Neural crest cell (in vitro differentiated cells): ENCODE measurements at regions not wholly inside any gene's neighbourhood (a gene's known extent, or its start where the extent isn't known, plus 50 kb on each side); places are given as distances from the start of the nearest gene placed in this dataset.
A peak's percentile ranks its signal among the peaks of the same experiment; 100 is the strongest.

Source experiments
- DNase-seq: peaks from one replicate; pipeline ENCODE4 v3.0.0; 2021; ENCODE audit warnings: low read depth, mixed read lengths, low spot score
- H3K27ac Mint-ChIP-seq: one replicate; pipeline ENCODE4 v1.8.0; 2021; ENCODE audit warnings: mild to moderate bottlenecking, mixed read lengths; ENCODE audit not compliant: unreplicated experiment
- H3K27me3 Mint-ChIP-seq: 2 replicates; pipeline ENCODE4 v1.8.0; 2021; ENCODE audit warnings: low read depth, mild to moderate bottlenecking, mixed read lengths
- H3K36me3 Mint-ChIP-seq: 2 replicates; pipeline ENCODE4 v1.8.0; 2021; ENCODE audit warnings: low read depth, mild to moderate bottlenecking, mixed read lengths
- H3K4me1 Mint-ChIP-seq: 2 replicates; pipeline ENCODE4 v1.8.0; 2021; ENCODE audit warnings: mixed read lengths
- H3K4me3 Mint-ChIP-seq: one replicate; pipeline ENCODE4 v1.8.0; 2021; ENCODE audit warnings: mild to moderate bottlenecking, mixed read lengths
- H3K9me3 Mint-ChIP-seq: 2 replicates; pipeline ENCODE4 v1.8.0; 2021; ENCODE audit warnings: mixed read lengths
- CTCF ChIP-seq: fragments of 200-600 bp; sonication (generic); conservative IDR thresholded peaks from 2 replicates; pipeline ENCODE4 v1.5.0; 2021; ENCODE audit warnings: antibody characterized with exemption, mild to moderate bottlenecking

DNA sequence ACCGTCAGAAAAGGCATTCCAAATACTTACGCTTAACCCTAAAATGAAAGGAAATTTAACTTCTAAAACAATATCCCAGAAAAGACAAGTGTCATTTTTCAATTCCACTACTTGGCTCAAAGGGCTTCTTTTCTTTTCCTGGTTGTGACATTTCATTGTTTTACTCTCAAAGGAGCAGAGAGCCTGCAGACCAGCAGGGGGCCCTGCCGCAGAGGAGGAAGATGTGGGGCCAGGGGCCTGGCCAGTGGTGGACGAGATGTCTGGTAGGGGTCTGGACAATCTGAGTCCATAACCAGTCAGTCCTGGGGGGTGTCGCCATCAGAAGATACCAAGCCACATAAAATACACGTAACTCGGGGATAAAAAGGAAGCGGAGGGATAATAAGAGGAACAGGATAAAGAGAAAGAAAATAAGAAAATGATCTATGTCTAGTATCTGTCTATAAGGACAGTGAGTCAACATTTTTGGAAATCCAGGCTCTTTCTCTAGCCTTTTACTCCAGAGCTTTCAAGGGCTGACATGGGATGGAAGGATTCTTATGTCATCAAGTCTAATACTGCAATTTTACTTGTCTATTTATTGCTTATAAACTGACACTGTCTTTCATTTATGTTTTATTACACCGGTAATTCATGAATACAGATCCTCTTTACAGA is 54.2 kb upstream of the ARHGEF3 start:
- no peak overlapping the region for H3K27ac Mint-ChIP-seq

GRCh38 chr3:56854856-56855611 is 53.3 kb upstream of the ARHGEF3 start:
- no peaks in the 10 kb centered on the region for H3K9me3 Mint-ChIP-seq
- no peak overlapping the region for H3K4me3 Mint-ChIP-seq
- no peak for TF ChIP-seq CTCF
- DNase-seq: no peak
- H3K36me3 Mint-ChIP-seq: no peaks in the 10 kb centered on the region
- H3K27ac Mint-ChIP-seq: no peak overlapping the region
- peaks cover 23% of the 10 kb centered on the region for H3K4me1 Mint-ChIP-seq
- H3K27me3 Mint-ChIP-seq: no peaks in the 10 kb centered on the region

More for the DNA sequence above, 54.2 kb upstream of the ARHGEF3 start:
- Mint-ChIP-seq H3K4me3 (no peak overlapping the region), H3K9me3 (no peaks in the 10 kb centered on the region), H3K36me3 (no peaks in the 10 kb centered on the region), H3K27me3 (no peaks in the 10 kb centered on the region), H3K4me1 (peaks cover 29% of the 10 kb centered on the region)
- peak; percentile 69 for TF ChIP-seq CTCF
- DNase-seq: peak; percentile 43

DNA sequence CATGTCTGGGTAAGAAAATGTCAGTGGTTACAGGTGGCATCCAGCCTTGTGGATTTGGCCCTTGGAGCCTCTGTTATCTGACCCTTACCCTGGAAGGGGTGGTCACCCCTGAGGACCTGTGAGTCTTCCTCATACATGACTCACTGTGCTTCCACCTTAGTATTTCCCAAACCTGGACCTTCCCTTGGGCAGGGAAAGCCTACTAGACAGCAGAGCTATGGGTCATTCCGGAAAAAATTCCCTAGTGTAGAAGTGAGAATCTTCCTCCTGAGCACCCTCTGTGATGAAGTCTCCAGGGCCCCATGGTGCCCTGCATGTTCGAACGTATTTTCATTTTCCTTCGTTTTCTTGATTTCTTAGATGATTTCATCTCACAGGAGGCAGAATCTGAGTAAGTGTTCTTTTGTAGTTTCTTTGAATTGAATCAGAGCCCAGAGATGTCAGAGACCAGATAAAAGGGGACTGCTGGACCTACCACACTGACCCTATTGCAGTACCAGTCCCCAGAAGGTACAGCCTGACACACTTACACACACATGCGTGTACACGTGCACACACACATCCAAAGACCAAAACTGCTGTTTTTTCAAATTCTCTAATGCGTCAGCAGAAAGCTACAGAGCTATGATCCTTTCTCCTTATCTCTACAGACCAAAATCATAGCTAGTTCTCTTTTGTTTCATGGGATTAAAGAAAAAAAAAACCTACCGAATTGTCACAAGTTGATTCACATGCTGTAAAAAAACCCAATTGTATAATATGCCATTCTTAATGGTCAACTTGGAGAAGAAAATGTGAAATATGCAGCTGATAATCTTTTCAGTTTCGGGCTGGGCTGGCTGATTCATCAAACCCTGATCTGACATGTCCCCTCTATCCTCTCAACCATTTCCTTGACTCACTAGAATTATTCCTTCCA is 50.5 kb upstream of the ARHGEF3 start:
- Mint-ChIP-seq H3K4me3 (no peak overlapping the region), H3K9me3 (no peaks in the 10 kb centered on the region), H3K27me3 (no peaks in the 10 kb centered on the region), H3K27ac (no peak overlapping the region), H3K4me1 (peaks cover 15% of the 10 kb centered on the region), H3K36me3 (no peaks in the 10 kb centered on the region)
- no peak for TF ChIP-seq CTCF
- no peak for DNase-seq
